IPS DF 6.9 (cell line): ENCODE measurements at regions not wholly inside any gene's neighbourhood (a gene's known extent, or its start where the extent isn't known, plus 50 kb on each side); places are given as distances from the start of the nearest gene placed in this dataset.

ENCODE experiments used
- DNase-seq: peaks from one replicate; pipeline ENCODE4 v3.0.0-alpha.2; 2013; ENCODE audit warnings: low read depth, low spot score
- H3K27ac ChIP-seq: one replicate; pipeline ENCODE4 v1.5.1; 2013; ENCODE audit warnings: low read length, control low read depth
- H3K27me3 ChIP-seq: 2 replicates; pipeline ENCODE4 v1.6.1; 2013; ENCODE audit warnings: mild to moderate bottlenecking, low read length; ENCODE audit not compliant: control insufficient read depth, insufficient read depth
- H3K36me3 ChIP-seq: 2 replicates; pipeline ENCODE4 v1.6.1; 2013; ENCODE audit warnings: low read length; ENCODE audit not compliant: control insufficient read depth, insufficient read depth
- H3K4me1 ChIP-seq: 2 replicates; pipeline ENCODE4 v1.6.1; 2013; ENCODE audit warnings: low read length; ENCODE audit not compliant: control insufficient read depth, insufficient read depth
- H3K4me3 ChIP-seq: 2 replicates; pipeline ENCODE4 v1.5.1; 2013; ENCODE audit warnings: mild to moderate bottlenecking, low read length
- H3K9me3 ChIP-seq: 2 replicates; pipeline ENCODE4 v1.6.1; 2013; ENCODE audit warnings: low read length, inconsistent platforms; ENCODE audit not compliant: control insufficient read depth, insufficient read depth
- WGBS: extraction: QIAGEN DNeasy Blood & Tissue Kit; methylation state at CpG from one replicate; pipeline ENCODE4 v1.1.7; 2013; ENCODE audit warnings: mixed read lengths, missing lambda C conversion rate; ENCODE audit not compliant: insufficient read length, insufficient coverage; 5-methylcytosine and 5-hydroxymethylcytosine counted together

DNA sequence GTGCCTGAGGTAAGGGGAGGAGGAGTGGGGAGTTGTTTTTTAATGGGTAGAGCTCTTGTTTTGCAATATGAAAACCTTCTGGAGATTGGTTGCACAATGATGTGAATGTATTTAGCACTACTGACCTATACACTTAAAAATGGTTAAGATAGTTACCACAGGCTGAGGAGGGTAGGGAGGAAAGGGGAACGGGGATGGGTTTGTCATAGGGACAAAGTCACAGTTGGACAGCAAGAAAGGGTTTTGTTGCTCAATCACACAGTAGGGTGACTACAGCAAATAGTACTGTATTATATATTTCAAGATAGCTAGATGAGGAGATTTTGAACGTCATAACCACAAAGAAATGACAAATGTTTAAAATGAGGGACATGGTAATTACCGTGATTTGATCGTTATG is 1562.4 kb downstream of the AACS start:
- Histone ChIP-seq H3K4me3 (no peak overlapping the region), H3K36me3 (no peaks in the 10 kb centered on the region), H3K4me1 (no peaks in the 10 kb centered on the region), H3K27me3 (no peaks in the 10 kb centered on the region), H3K9me3 (no peaks in the 10 kb centered on the region), H3K27ac (no peak overlapping the region)
- no CpG with 5 or more reads among the region's 4 CpGs for WGBS
- no peak for DNase-seq

DNA sequence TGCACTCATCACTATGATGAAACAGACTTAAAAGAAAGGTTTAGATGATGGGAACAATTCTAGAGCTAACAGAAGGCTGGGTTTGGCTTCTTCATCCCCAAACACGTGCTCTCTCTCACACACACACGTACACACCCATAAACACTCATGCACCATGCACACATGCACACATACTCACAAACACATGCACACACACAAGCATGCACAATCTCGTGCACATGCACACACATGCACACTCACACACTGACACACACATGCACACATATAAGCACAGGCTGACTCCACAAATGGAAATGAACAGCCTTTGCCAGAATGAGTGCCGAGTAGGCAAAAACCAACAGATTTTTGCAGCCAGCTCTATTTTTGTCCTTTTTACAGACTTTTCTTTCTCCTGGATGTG is 1571.6 kb downstream of the AACS start:
- no peak for DNase-seq
- Histone ChIP-seq H3K27me3 (no peaks in the 10 kb centered on the region), H3K9me3 (no peaks in the 10 kb centered on the region), H3K4me3 (no peak overlapping the region), H3K27ac (no peak overlapping the region), H3K36me3 (no peaks in the 10 kb centered on the region), H3K4me1 (no peaks in the 10 kb centered on the region)
- no CpG with 5 or more reads among the region's 4 CpGs for WGBS

DNA sequence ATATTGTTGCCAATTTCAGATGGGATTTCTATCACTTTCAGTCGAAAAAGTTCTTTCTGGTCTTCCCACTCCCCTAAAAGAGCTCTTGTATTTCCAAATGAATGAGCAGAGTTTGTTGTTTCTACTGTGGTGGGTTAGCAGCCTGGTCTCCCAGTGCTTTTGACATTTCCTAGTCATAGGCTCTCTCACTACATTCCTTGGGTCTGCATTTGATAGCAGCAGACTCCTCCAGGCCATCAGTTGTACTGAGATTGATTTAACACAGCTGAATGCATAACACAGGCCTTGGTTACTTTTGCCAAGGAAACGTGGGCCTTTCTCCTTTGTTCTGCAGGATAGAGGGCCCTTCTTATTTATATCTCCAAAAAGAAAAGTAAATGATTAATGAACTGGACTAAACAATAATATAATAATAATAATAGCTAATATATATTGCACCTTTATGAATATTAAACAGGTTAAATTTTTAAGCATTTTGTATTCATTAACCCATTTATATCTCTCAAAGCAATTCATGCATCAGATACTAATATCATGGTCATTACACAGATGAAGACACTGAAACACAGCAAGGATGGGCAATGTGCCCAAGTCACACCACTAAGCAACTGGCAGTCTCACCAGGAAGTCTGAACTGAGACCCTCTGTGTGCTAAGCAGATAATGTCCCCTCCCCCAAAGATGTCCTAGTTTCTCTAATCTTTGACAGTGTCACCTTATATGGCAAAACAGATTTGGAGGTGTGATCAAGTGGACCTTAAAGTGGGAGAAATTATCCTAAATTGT is 1579.2 kb downstream of the AACS start:
- no peak for DNase-seq
- no CpG with 5 or more reads among the region's 2 CpGs for WGBS
- Histone ChIP-seq H3K27ac (no peak overlapping the region), H3K9me3 (no peaks in the 10 kb centered on the region), H3K4me1 (no peaks in the 10 kb centered on the region), H3K27me3 (no peaks in the 10 kb centered on the region), H3K36me3 (no peaks in the 10 kb centered on the region), H3K4me3 (no peak overlapping the region)

DNA sequence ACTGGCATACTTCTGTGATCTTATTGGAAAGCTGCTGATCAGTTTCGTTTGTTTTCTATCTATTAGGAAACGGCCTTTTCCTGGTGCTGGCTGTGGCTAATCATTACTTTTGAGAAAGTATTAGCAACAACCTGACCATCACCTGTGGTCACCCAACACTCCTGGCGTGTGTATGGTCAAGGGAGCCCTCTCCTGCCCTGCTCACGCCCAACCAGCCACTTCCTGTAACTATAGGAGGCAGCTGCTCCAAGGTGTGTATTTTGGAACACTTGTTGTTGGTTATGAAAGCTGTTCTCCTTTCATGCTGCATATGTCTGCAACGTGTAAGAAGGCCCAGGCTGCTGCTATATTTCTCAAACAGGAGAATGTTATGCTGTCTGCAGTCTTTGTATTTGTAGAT is 1582.8 kb downstream of the AACS start:
- Histone ChIP-seq H3K36me3 (no peaks in the 10 kb centered on the region), H3K27ac (no peak overlapping the region), H3K4me3 (no peak overlapping the region), H3K27me3 (no peaks in the 10 kb centered on the region), H3K4me1 (no peaks in the 10 kb centered on the region), H3K9me3 (no peaks in the 10 kb centered on the region)
- DNase-seq = no peak
- no CpG with 5 or more reads among the region's 5 CpGs for WGBS

DNA sequence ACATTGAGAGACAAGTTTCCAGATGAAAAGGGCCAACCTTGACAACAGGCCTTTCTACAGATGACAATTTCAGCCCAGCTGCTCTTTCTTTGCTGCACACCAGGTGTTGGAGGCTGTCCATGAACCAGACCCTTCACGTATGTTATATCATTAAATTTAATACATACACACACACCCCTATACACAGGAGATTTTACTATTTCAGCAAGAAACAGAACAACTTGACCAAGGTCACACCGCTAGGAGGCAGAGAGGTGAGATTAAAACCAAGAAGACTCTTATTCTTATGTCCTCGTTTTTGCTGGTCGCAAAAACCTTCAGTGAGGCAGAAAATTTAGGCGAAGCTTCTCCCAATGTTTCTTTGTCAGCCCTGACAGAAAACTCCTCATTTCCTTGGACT is 1585.9 kb downstream of the AACS start:
- no peaks in the 10 kb centered on the region for H3K4me1 ChIP-seq
- no CpG with 5 or more reads among the region's 5 CpGs for WGBS
- H3K4me3 ChIP-seq = no peak overlapping the region
- no peaks in the 10 kb centered on the region for H3K27me3 ChIP-seq
- no peaks in the 10 kb centered on the region for H3K9me3 ChIP-seq
- H3K36me3 ChIP-seq = no peaks in the 10 kb centered on the region
- no peak for DNase-seq
- no peak overlapping the region for H3K27ac ChIP-seq

DNA sequence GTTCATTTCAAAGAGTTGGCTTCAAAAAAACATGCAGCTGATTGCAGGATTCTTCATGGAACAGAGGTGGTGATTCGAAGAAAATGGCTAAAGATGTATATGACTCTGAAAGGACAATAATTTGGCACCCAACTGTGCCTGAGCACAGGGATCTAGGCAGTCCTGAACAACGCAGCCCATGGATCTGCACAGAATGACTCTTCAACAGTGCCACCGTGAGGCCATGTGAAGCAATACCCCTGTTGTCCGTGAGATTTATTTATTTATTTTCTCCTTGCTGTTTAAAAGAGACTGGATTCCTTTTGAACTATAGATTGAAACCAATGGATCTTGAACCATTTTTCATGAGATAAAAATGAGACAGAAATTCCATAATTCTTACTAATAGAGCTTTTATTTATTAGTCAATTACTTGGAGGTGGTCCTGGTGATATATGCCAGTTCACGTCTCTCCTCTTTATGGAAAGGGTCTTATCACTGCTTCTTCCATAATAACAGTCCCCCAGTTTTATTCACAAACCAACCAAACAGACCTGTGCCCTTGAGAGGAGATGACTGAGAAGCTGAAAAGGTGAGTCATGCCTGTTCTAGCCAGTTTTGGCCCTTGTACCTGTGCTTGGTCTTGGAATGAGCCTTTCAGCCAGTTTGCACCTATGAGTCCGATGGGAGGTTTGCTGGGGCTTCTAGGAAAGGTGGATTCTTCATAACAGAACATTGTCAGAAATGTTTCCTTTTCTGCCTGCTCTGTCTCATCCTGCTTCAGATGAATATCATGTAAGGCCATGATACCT is 1598.3 kb downstream of the AACS start:
- Histone ChIP-seq H3K27ac (no peak overlapping the region), H3K9me3 (no peaks in the 10 kb centered on the region; the same call in 1 of the 2 replicates), H3K36me3 (no peaks in the 10 kb centered on the region), H3K4me1 (no peaks in the 10 kb centered on the region), H3K4me3 (no peak overlapping the region), H3K27me3 (no peaks in the 10 kb centered on the region)
- DNase-seq = peak; percentile 33
- WGBS = no CpG with 5 or more reads among the region's 6 CpGs

DNA sequence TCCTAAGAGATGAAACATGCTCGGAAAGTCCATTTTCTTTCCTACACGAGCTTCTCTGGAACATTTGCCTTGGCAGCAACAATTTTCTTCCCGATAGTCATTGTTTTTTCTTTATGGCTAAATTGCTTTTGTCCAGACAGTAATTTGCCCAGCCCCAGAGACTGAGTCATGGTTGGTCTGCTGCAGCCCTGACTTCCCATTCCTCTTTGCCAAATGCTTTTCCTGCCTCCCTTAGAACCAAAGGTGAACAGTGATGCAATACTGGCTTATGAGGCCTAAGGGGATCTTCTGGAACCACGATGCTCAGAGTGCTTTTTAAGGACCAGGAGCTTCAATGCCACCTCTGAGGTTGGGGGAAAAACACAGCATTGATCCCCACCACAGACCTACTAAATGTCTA is 1599.6 kb upstream of the TMEM132C start:
- Histone ChIP-seq H3K27ac (no peak overlapping the region), H3K27me3 (no peaks in the 10 kb centered on the region), H3K4me3 (no peak overlapping the region), H3K9me3 (no peaks in the 10 kb centered on the region; the same call in 1 of the 2 replicates), H3K36me3 (no peaks in the 10 kb centered on the region), H3K4me1 (no peaks in the 10 kb centered on the region)
- no CpG with 5 or more reads among the region's 4 CpGs for WGBS
- no peak for DNase-seq

DNA sequence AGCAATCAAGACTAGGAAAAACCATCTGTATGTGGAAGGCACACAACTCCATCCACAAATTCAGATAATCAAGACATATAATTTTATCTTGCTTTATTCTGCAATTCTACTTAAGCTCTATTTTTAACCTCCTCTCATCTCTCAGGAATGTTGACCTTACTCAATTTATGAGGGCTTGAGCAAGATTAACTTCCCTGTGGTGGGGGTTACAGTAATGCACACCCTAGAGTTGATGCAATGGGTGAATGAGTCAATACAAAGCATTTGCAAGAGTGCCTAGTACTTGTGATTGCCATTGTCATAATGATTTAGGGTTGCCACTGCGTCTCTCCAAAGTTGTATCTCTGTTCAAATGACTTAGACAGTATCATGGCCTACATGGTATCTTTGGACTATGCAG is 1598.4 kb upstream of the TMEM132C start:
- DNase-seq = no peak
- Histone ChIP-seq H3K36me3 (no peaks in the 10 kb centered on the region), H3K27me3 (no peaks in the 10 kb centered on the region), H3K9me3 (no peaks in the 10 kb centered on the region; the same call in 1 of the 2 replicates), H3K4me1 (no peaks in the 10 kb centered on the region), H3K4me3 (no peak overlapping the region), H3K27ac (no peak overlapping the region)
- WGBS = no CpG with 5 or more reads among the region's 1 CpG

DNA sequence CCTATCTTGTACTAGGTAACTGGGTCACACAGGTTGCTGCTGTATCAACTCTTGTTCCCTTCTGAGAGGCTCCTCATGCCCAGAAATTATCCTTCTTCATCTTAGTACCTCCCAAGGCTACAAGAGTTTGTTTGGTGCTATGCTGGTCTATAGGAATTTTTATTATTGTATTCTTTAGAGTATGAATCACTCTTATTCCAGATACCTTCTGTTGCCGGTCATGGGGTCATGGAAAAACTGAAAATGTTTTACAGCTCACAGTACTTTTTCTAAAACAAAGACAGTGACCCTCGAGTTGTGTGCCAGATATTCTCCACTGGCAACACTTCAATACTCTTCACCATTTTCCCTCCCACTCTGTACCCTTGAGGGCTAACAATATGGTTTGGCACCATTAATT is 1598.0 kb upstream of the TMEM132C start:
- Histone ChIP-seq H3K4me1 (no peaks in the 10 kb centered on the region), H3K9me3 (no peaks in the 10 kb centered on the region; the same call in 1 of the 2 replicates), H3K27ac (no peak overlapping the region), H3K36me3 (no peaks in the 10 kb centered on the region), H3K27me3 (no peaks in the 10 kb centered on the region), H3K4me3 (no peak overlapping the region)
- no peak for DNase-seq
- no CpG with 5 or more reads among the region's 2 CpGs for WGBS

DNA sequence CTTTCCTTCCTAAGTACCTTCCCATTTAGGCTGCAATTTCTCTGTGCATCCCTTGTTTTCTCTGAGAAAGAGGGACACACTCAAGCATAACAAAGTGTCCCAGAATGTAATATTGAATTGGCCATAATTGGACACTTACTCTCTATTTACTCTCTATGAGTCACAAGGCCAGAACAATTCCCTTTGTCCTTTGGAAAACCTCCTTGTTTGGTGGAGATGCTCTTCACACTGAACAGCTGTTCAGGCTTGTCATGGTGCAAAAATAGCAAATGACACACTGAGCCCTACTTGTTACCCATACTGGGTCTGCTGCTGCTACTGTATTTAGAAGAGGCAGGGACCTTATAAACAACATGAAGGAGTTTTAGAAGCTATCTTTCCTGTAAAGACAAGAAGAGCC is 1590.5 kb upstream of the TMEM132C start:
- Histone ChIP-seq H3K27ac (no peak overlapping the region), H3K36me3 (no peaks in the 10 kb centered on the region), H3K4me3 (no peak overlapping the region), H3K27me3 (no peaks in the 10 kb centered on the region), H3K4me1 (no peaks in the 10 kb centered on the region), H3K9me3 (no peaks in the 10 kb centered on the region; the same call in 1 of the 2 replicates)
- no peak for DNase-seq
